HL-60 (cell line): ENCODE measurements at regions not wholly inside any gene's neighbourhood (a gene's known extent, or its start where the extent isn't known, plus 50 kb on each side); places are given as distances from the start of the nearest gene placed in this dataset.

Experiments
- CTCF ChIP-seq: IDR thresholded peaks from one replicate; pipeline ENCODE4 v1.5.1; 2011; ENCODE audit warnings: low read length, control low read depth, inconsistent platforms; ENCODE audit not compliant: insufficient read depth
- GABPA ChIP-seq: IDR thresholded peaks from 2 replicates; pipeline ENCODE4 v1.6.1; 2012; ENCODE audit warnings: low read depth
- POLR2AphosphoS5 ChIP-seq: IDR thresholded peaks from 2 replicates; pipeline ENCODE4 v1.6.1; 2012; ENCODE audit warnings: low read depth

DNA sequence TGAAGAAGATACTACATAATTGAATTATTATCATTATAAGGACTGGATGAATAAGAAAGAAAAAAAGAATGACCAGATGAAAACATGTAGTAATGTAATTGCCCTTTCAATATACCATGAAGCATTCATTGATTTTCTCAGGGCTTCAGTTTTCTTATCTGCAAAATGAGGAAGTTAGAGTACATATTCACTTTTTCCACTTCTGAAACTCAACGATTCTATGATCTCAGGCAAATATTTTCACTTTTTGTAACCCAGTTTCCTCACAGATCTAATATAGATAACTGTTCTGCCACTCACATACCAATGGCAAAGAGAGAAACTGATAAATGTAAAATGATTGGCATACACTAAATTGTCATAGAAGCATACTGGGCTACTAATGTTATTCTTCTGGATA, 856.6 kb upstream of the KLHL1 start:
- TF ChIP-seq CTCF (no peak), GABPA (no peak), POLR2AphosphoS5 (no peak)
